Fibroblast of lung (primary cell): ENCODE measurements at regions not wholly inside any gene's neighbourhood (a gene's known extent, or its start where the extent isn't known, plus 50 kb on each side); places are given as distances from the start of the nearest gene placed in this dataset.

ENCODE experiments used
- DNase-seq, 2 donors: peaks; one replicate each; pipeline versions ENCODE4 v3.0.0 to v3.0.0-alpha.2; 2010; ENCODE audit warnings: low read depth in 2 of 2
- H2AFZ ChIP-seq: 2 replicates; pipeline ENCODE4 v1.5.1; 2012; ENCODE audit warnings: low read length, control low read depth, inconsistent platforms
- H3K27ac ChIP-seq: 2 replicates; pipeline ENCODE4 v1.5.1; 2011; ENCODE audit warnings: low read length, control low read depth; ENCODE audit not compliant: insufficient read depth
- H3K27me3 ChIP-seq: 2 replicates; pipeline ENCODE4 v1.5.1; 2011; ENCODE audit warnings: mild to moderate bottlenecking, low read length; ENCODE audit not compliant: control insufficient read depth, insufficient read depth
- H3K36me3 ChIP-seq: 2 replicates; pipeline ENCODE4 v1.5.1; 2011; ENCODE audit warnings: low read length; ENCODE audit not compliant: control insufficient read depth, insufficient read depth
- H3K4me1 ChIP-seq: 2 replicates; pipeline ENCODE4 v1.5.1; 2011; ENCODE audit warnings: low read length; ENCODE audit not compliant: control insufficient read depth, insufficient read depth; ENCODE audit errors: extremely low read depth
- H3K4me2 ChIP-seq: 2 replicates; pipeline ENCODE4 v1.5.1; 2011; ENCODE audit warnings: low read length, control low read depth; ENCODE audit not compliant: insufficient read depth; ENCODE audit errors: extremely low read depth
- H3K4me3 ChIP-seq, 4 experiments: fragments of 200-600 bp in 1 of 4; sonication (generic) in 1 of 4; replicated peaks in 1 of 4; 2 replicates each; pipeline ENCODE4 v1.5.1; 2011 to 2016; ENCODE audit warnings: low read length in 4 of 4, low read depth in 3 of 4, mild to moderate bottlenecking in 3 of 4, control low read depth in 2 of 4, inconsistent platforms in 1 of 4, mixed read lengths in 1 of 4; ENCODE audit not compliant: insufficient read depth in 1 of 4; ENCODE audit errors: control extremely low read depth in 1 of 4
- H3K79me2 ChIP-seq: 2 replicates; pipeline ENCODE4 v1.5.1; 2012; ENCODE audit warnings: mild to moderate bottlenecking, low read length, inconsistent platforms; ENCODE audit not compliant: control insufficient read depth, insufficient read depth
- H3K9ac ChIP-seq: 2 replicates; pipeline ENCODE4 v1.5.1; 2011; ENCODE audit warnings: mild to moderate bottlenecking, low read length, control low read depth; ENCODE audit not compliant: insufficient read depth
- H3K9me3 ChIP-seq: 2 replicates; pipeline ENCODE4 v1.5.1; 2012; ENCODE audit warnings: low read depth, low read length; ENCODE audit not compliant: control insufficient read depth, insufficient read depth
- H4K20me1 ChIP-seq: 2 replicates; pipeline ENCODE4 v1.5.1; 2011; ENCODE audit warnings: low read length; ENCODE audit not compliant: control insufficient read depth, insufficient read depth; ENCODE audit errors: extremely low read depth
- CTCF ChIP-seq, 2 donors: IDR thresholded peaks in 1 of 2; conservative IDR thresholded peaks in 1 of 2; 1 replicate in 1 of 2; 2 replicates in 1 of 2; pipeline ENCODE4 v1.5.1; 2011 to 2012; ENCODE audit warnings: low read length in 2 of 2, control low read depth in 1 of 2, inconsistent platforms in 1 of 2, low read depth in 1 of 2, mild to moderate bottlenecking in 1 of 2
- EZH2 ChIP-seq: IDR thresholded peaks from 2 replicates; pipeline ENCODE4 v1.5.1; 2012; ENCODE audit warnings: low read length, control low read depth, mild to moderate bottlenecking; ENCODE audit errors: missing control alignments

GRCh38 chr14:27065886-27066285, 468.1 kb upstream of the NOVA1 start:
- no peak for TF ChIP-seq CTCF (conservative IDR thresholded peaks at IDR 0.05 in 1 of 2, IDR thresholded peaks at IDR 0.05 in 1 of 2; ENCODE audit: low read depth in 1 of 2, low read length in 2 of 2)
- no peak for TF ChIP-seq EZH2
- Histone ChIP-seq H3K27ac (no peak overlapping the region), H4K20me1 (no peaks in the 10 kb centered on the region), H3K9ac (no peak overlapping the region), H3K9me3 (no peaks in the 10 kb centered on the region), H3K27me3 (no peaks in the 10 kb centered on the region), H3K79me2 (no peaks in the 10 kb centered on the region), H3K36me3 (no peaks in the 10 kb centered on the region), H3K4me2 (no peak overlapping the region), H3K4me3 (no peak overlapping the region), H3K4me1 (no peaks in the 10 kb centered on the region), H2AFZ (no peak overlapping the region)
- no peak for DNase-seq

- no peak overlapping the region for H2AFZ ChIP-seq
- H3K4me2 ChIP-seq = no peak overlapping the region
- H3K9ac ChIP-seq = no peak overlapping the region
- no peak for DNase-seq
- H3K4me3 ChIP-seq = no peak overlapping the region
- H3K9me3 ChIP-seq = no peaks in the 10 kb centered on the region
- no peaks in the 10 kb centered on the region for H3K79me2 ChIP-seq
- H3K4me1 ChIP-seq = no peaks in the 10 kb centered on the region
- no peaks in the 10 kb centered on the region for H3K36me3 ChIP-seq
- H3K27ac ChIP-seq = no peak overlapping the region
- H3K27me3 ChIP-seq = no peaks in the 10 kb centered on the region
- H4K20me1 ChIP-seq = no peaks in the 10 kb centered on the region
- TF ChIP-seq CTCF (conservative IDR thresholded peaks at IDR 0.05 in 1 of 2, IDR thresholded peaks at IDR 0.05 in 1 of 2; ENCODE audit: low read depth in 1 of 2, low read length in 2 of 2) = no peak
- no peak for TF ChIP-seq EZH2
These were observed 470.1 kb upstream of the NOVA1 start for GRCh38 chr14:27067961-27068360.

GRCh38 chr14:27072589-27072988, 474.8 kb upstream of the NOVA1 start:
- H3K27me3 ChIP-seq = no peaks in the 10 kb centered on the region
- no peak overlapping the region for H3K9ac ChIP-seq
- TF ChIP-seq EZH2 (no peak), CTCF (conservative IDR thresholded peaks at IDR 0.05 in 1 of 2, IDR thresholded peaks at IDR 0.05 in 1 of 2; ENCODE audit: low read depth in 1 of 2, low read length in 2 of 2) (no peak)
- H2AFZ ChIP-seq = no peak overlapping the region
- no peak overlapping the region for H3K4me3 ChIP-seq
- no peaks in the 10 kb centered on the region for H4K20me1 ChIP-seq
- H3K27ac ChIP-seq = no peak overlapping the region
- no peak overlapping the region for H3K4me2 ChIP-seq
- DNase-seq = no peak
- no peaks in the 10 kb centered on the region for H3K4me1 ChIP-seq
- H3K36me3 ChIP-seq = no peaks in the 10 kb centered on the region
- no peaks in the 10 kb centered on the region for H3K9me3 ChIP-seq
- no peaks in the 10 kb centered on the region for H3K79me2 ChIP-seq
